ENCODE measurements at regions not wholly inside any gene's neighbourhood (a gene's known extent, or its start where the extent isn't known, plus 50 kb on each side); places are given as distances from the start of the nearest gene placed in this dataset.

DNA sequence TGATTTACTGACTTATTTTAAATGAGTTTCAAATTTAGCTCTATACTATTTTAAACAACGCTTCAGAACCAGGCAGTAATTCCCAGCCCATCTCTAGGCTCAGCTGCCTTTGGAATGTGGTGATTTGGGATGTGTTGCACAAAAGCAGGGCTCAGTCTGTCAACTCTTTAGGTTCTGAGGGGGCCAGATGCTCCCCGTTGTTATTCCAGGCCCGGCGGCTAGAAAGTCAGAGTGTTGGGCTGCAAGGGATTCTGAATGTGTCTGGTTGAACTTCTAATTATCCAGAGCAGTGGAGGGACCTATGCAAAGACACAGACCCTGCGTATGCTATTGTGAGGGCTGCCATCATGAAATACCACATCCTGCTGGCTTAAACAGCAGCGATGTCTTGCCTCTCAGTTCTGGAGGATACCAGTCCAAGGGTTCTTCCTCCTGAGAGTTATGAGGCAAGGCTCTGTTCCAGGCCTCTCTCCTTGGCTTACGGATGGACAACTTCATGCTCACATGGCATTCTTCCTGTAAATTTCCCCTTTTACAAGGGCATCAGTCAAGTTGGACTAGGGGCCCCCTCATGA lies 123.2 kb upstream of the TRIM2 start:
- H3K9me3 ChIP-seq, result no peaks in the 10 kb centered on the region
- H3K36me3 ChIP-seq, result no peaks in the 10 kb centered on the region
- intact Hi-C loops (cut with DNase I; ENCODE audit: low total_unique reads) (loop anchor here (5.0 kb wide), 1 partner anchor 304 kb away; the partner anchor contains the start of genes ARFIP1 and TIGD4), in situ Hi-C loops (cut with MboI; ENCODE audit: low sequenced_read_pairs in 4 of 4) (no loop called here)
- no peak overlapping the region for H3K27ac ChIP-seq
- ATAC-seq, result no peak
- H3K4me3 ChIP-seq, result no peak overlapping the region
- no peak for TF ChIP-seq POLR2A (IDR thresholded peaks at IDR 0.05)
- no peak for TF ChIP-seq CTCF (IDR thresholded peaks at IDR 0.05 in 4 of 5, conservative IDR thresholded peaks at IDR 0.05 in 1 of 5)
- no peak for DNase-seq
- H3K4me1 ChIP-seq, result peaks cover 2 to 4% of the 10 kb centered on the region in 2 donors
- H3K27me3 ChIP-seq, result no peaks in the 10 kb centered on the region

GRCh38 chr4:153081693-153082092 lies 122.5 kb upstream of the TRIM2 start:
- DNase-seq, result no peak
- intact Hi-C loops (cut with DNase I; ENCODE audit: low total_unique reads), result loop anchor here (5.0 kb wide), 1 partner anchor 304 kb away; the partner anchor contains the start of genes ARFIP1 and TIGD4
- Histone ChIP-seq H3K27me3 (no peaks in the 10 kb centered on the region), H3K9me3 (no peaks in the 10 kb centered on the region), H3K27ac (no peak overlapping the region), H3K4me3 (no peak overlapping the region), H3K4me1 (peaks cover 2 to 4% of the 10 kb centered on the region in 2 donors), H3K36me3 (no peaks in the 10 kb centered on the region)
- ATAC-seq, result no peak
- no peak for TF ChIP-seq CTCF (IDR thresholded peaks at IDR 0.05 in 4 of 5, conservative IDR thresholded peaks at IDR 0.05 in 1 of 5)
- TF ChIP-seq POLR2A (IDR thresholded peaks at IDR 0.05), result no peak
- in situ Hi-C loops (cut with MboI; ENCODE audit: low sequenced_read_pairs in 4 of 4), result no loop called here

- in situ Hi-C loops (cut with MboI; ENCODE audit: low sequenced_read_pairs in 4 of 4), result no loop called here
Observed at GRCh38 chr4:153082322-153083301, 121.6 kb upstream of the TRIM2 start.

DNA sequence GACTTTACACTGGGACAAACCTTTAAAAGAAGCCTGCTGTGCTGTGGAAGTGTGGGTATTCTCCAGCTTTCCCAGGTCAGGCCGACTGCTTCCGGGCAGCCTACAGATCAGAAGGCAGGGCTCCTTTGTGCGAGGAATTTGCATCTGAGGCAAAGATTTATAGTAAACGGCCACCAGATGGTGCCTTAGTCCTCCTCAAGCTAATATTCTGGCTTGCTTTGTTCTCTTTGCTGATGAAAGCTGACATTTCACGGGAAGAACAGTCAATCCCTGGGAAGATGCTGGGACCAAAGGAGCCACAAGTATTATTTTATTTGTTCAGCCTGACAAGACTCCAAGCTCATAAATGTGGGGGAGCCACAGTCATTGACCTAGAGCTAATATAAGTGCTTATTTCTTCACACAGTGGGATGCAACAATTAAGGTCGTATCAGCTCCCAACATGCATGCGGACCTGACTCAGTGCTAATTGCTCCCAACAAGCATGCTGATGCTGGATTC lies 120.7 kb upstream of the TRIM2 start:
- Histone ChIP-seq H3K27me3 (no peaks in the 10 kb centered on the region), H3K4me3 (no peak overlapping the region), H3K27ac (no peak overlapping the region), H3K9me3 (no peaks in the 10 kb centered on the region), H3K36me3 (no peaks in the 10 kb centered on the region), H3K4me1 (peaks cover 2 to 4% of the 10 kb centered on the region in 2 donors)
- intact Hi-C loops (cut with DNase I; ENCODE audit: low total_unique reads) (loop anchor here (1.0 to 5.0 kb wide), 2 partner anchors 45 to 306 kb away; partner anchors contain the start of genes ARFIP1 and TIGD4), in situ Hi-C loops (cut with MboI; ENCODE audit: low sequenced_read_pairs in 4 of 4) (no loop called here)
- no peak for DNase-seq
- peak; percentile 67 to 68 for ATAC-seq
- peak in 4 of 5 experiments; percentile 30 to 55 (median 48) for TF ChIP-seq CTCF (IDR thresholded peaks at IDR 0.05 in 4 of 5, conservative IDR thresholded peaks at IDR 0.05 in 1 of 5)
- TF ChIP-seq POLR2A (IDR thresholded peaks at IDR 0.05), result no peak

More at GRCh38 chr4:153082322-153083301, 121.6 kb upstream of the TRIM2 start:
- DNase-seq (no peak), ATAC-seq (no peak)
- TF ChIP-seq POLR2A (IDR thresholded peaks at IDR 0.05) (no peak), CTCF (IDR thresholded peaks at IDR 0.05 in 4 of 5, conservative IDR thresholded peaks at IDR 0.05 in 1 of 5) (no peak)
- Histone ChIP-seq H3K27ac (no peak overlapping the region), H3K9me3 (no peaks in the 10 kb centered on the region), H3K27me3 (no peaks in the 10 kb centered on the region), H3K4me3 (no peak overlapping the region), H3K36me3 (no peaks in the 10 kb centered on the region), H3K4me1 (peaks cover 2 to 4% of the 10 kb centered on the region in 2 donors)
- intact Hi-C loops (cut with DNase I; ENCODE audit: low total_unique reads), result loop anchor here (1.0 to 5.0 kb wide), 2 partner anchors 46 to 305 kb away; partner anchors contain the start of genes ARFIP1 and TIGD4

Measured in gastrocnemius medialis (tissue), 4 donors.